Lower lobe of right lung (tissue), 2 donors: ENCODE measurements at regions not wholly inside any gene's neighbourhood (a gene's known extent, or its start where the extent isn't known, plus 50 kb on each side); places are given as distances from the start of the nearest gene placed in this dataset.
A peak's percentile ranks its signal among the peaks of the same experiment; 100 is the strongest.

Experiments
- ATAC-seq, 2 donors: fragments of 200-7000 bp; cut with Tn5 transposase; one replicate each; pipeline ENCODE4 v1.9.1; 2020 to 2022; ENCODE audit warnings: mild to moderate bottlenecking in 2 of 2, moderate library complexity in 2 of 2
- DNase-seq: peaks from one replicate; pipeline ENCODE4 v3.0.0-alpha.2; 2020
- H3K27ac ChIP-seq: fragments of 200-600 bp; one replicate; pipeline ENCODE4 v1.8.0; 2022
- H3K27me3 ChIP-seq: fragments of 200-600 bp; one replicate; pipeline ENCODE4 v1.8.0; 2022; ENCODE audit warnings: low read depth
- H3K36me3 ChIP-seq: fragments of 200-600 bp; one replicate; pipeline ENCODE4 v1.8.0; 2022; ENCODE audit warnings: mild to moderate bottlenecking
- H3K4me1 ChIP-seq: fragments of 200-600 bp; one replicate; pipeline ENCODE4 v1.8.0; 2022
- H3K4me3 ChIP-seq: fragments of 200-600 bp; one replicate; pipeline ENCODE4 v1.8.0; 2022; ENCODE audit warnings: mild to moderate bottlenecking
- H3K9me3 ChIP-seq: fragments of 200-600 bp; one replicate; pipeline ENCODE4 v1.8.0; 2022
- intact Hi-C: fragments of 100-400 bp; cut with DNase I; formaldehyde crosslinking; loops from one replicate; pipeline ENCODE4 v1.11.0; 2022
- TF ChIP-seq, protein P1 (sequence below): fragments of 200-600 bp; IDR thresholded peaks from one replicate; pipeline ENCODE4 v1.8.0; 2022; ENCODE audit warnings: antibody characterized with exemption, mild to moderate bottlenecking
- donor health status: DM: no; HTN: yes; CAD: no; lungs with severe emphysema.

GRCh38 chr6:167698540-167698939 lies 128.2 kb upstream of the AFDN start:
- intact Hi-C loops, result no loop called here
- ATAC-seq (peak in 1 of 2 donors; percentile 11), DNase-seq (no peak)
- no peak overlapping the region for H3K4me3 ChIP-seq
- TF ChIP-seq, protein P1, sequence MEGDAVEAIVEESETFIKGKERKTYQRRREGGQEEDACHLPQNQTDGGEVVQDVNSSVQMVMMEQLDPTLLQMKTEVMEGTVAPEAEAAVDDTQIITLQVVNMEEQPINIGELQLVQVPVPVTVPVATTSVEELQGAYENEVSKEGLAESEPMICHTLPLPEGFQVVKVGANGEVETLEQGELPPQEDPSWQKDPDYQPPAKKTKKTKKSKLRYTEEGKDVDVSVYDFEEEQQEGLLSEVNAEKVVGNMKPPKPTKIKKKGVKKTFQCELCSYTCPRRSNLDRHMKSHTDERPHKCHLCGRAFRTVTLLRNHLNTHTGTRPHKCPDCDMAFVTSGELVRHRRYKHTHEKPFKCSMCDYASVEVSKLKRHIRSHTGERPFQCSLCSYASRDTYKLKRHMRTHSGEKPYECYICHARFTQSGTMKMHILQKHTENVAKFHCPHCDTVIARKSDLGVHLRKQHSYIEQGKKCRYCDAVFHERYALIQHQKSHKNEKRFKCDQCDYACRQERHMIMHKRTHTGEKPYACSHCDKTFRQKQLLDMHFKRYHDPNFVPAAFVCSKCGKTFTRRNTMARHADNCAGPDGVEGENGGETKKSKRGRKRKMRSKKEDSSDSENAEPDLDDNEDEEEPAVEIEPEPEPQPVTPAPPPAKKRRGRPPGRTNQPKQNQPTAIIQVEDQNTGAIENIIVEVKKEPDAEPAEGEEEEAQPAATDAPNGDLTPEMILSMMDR, result no peak
- no peaks in the 10 kb centered on the region for H3K9me3 ChIP-seq
- H3K27ac ChIP-seq, result peak overlapping the region; percentile 78
- H3K27me3 ChIP-seq, result no peaks in the 10 kb centered on the region
- H3K4me1 ChIP-seq, result peaks cover 22% of the 10 kb centered on the region
- no peaks in the 10 kb centered on the region for H3K36me3 ChIP-seq

GRCh38 chr6:167699141-167699931 lies 127.4 kb upstream of the AFDN start:
- peak overlapping the region; percentile 20 for H3K4me3 ChIP-seq
- TF ChIP-seq, protein P1, result no peak

GRCh38 chr6:167700199-167700598 lies 126.5 kb upstream of the AFDN start:
- ATAC-seq (no peak), DNase-seq (no peak)
- Histone ChIP-seq H3K27ac (peak overlapping the region; percentile 78), H3K4me1 (peaks cover 22% of the 10 kb centered on the region), H3K27me3 (no peaks in the 10 kb centered on the region), H3K4me3 (no peak overlapping the region), H3K36me3 (no peaks in the 10 kb centered on the region), H3K9me3 (no peaks in the 10 kb centered on the region)
- TF ChIP-seq, protein P1, result no peak
- intact Hi-C loops, result no loop called here

More at GRCh38 chr6:167699141-167699931, 127.4 kb upstream of the AFDN start:
- DNase-seq (peak; percentile 82), ATAC-seq (peak; percentile 89 to 92)
- no peaks in the 10 kb centered on the region for H3K9me3 ChIP-seq
- peak overlapping the region; percentile 78 for H3K27ac ChIP-seq
- no peaks in the 10 kb centered on the region for H3K27me3 ChIP-seq
- intact Hi-C loops, result no loop called here
- peaks cover 22% of the 10 kb centered on the region for H3K4me1 ChIP-seq
- no peaks in the 10 kb centered on the region for H3K36me3 ChIP-seq

DNA sequence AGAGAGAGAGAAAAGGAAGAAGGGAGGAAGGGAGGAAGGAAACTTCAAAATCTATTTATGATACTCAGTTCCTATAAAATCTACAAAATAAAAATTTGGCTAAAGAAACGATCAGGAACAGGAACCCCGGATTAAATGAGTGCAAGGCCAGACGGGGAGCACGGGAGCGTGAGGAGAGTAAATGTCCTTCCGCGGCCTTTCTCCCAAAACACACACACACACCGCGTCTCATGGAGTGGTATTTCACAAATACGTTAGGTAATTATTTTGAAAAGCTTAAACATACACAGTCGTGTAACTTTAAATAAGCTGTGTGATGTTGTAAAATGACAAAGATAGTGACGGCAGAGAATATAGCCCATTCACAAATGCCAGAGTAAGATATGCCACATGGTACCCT lies 125.7 kb upstream of the AFDN start:
- intact Hi-C loops, result no loop called here
- Histone ChIP-seq H3K27ac (no peak overlapping the region), H3K4me1 (peaks cover 22% of the 10 kb centered on the region), H3K9me3 (no peaks in the 10 kb centered on the region), H3K36me3 (no peaks in the 10 kb centered on the region), H3K4me3 (no peak overlapping the region), H3K27me3 (no peaks in the 10 kb centered on the region)
- ATAC-seq (no peak), DNase-seq (no peak)
- TF ChIP-seq, protein P1, result no peak

DNA sequence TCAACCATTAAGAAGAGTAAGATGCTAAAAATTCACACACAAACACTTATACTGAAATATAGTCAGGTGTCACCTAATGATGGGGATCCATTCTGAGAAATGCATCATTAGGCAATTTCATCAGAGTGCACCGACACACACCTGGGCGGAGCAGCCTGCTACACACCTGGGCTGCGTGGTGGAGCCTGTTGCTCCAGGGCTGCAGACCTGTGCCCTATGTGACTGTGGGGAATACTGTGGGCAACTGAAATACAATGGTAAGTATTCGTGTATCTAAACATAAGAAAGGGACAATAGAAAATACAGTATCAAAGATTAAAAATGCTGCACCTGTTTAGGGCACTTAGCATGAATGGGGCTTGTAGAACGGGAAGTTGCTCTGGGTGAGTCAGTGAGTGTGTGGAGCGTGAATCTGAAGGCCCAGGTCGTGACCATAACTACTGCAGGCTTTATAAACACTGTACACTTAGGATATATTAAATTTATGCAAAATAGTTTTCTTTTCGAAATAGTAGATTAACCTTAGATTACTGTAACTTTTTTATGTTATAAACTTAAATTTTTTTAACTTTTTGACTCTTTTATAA lies 124.4 kb upstream of the AFDN start:
- intact Hi-C loops, result no loop called here
- TF ChIP-seq, protein P1, result no peak
- H3K9me3 ChIP-seq, result no peaks in the 10 kb centered on the region
- no peak overlapping the region for H3K4me3 ChIP-seq
- no peak overlapping the region for H3K27ac ChIP-seq
- ATAC-seq (no peak), DNase-seq (no peak)
- no peaks in the 10 kb centered on the region for H3K36me3 ChIP-seq
- no peaks in the 10 kb centered on the region for H3K27me3 ChIP-seq
- peaks cover 22% of the 10 kb centered on the region for H3K4me1 ChIP-seq
